HG03439 (cell line): ENCODE measurements at regions not wholly inside any gene's neighbourhood (a gene's known extent, or its start where the extent isn't known, plus 50 kb on each side); places are given as distances from the start of the nearest gene placed in this dataset.
"Not testable (repeated sequence)": the region's sequence is repeated elsewhere in the genome, so short reads cannot be mapped to it uniquely, and the experiment has no call there.

Experiments used
- ATAC-seq: cut with Tn5 transposase; IDR thresholded peaks from one replicate; pipeline ENCODE4 v1.9.1; 2021; ENCODE audit warnings: mild to moderate bottlenecking, moderate library complexity; ENCODE audit not compliant: unreplicated experiment

- ATAC-seq, result not testable (repeated sequence)
Observed at GRCh38 chr2:89537862-89538261, 846.4 kb downstream of the RPIA start.

- not testable (repeated sequence) for ATAC-seq
Observed at GRCh38 chr2:89544110-89544509, 852.6 kb downstream of the RPIA start.

GRCh38 chr2:89579154-89579553 lies 887.7 kb downstream of the RPIA start:
- ATAC-seq, result not testable (repeated sequence)

GRCh38 chr2:89582816-89583215 lies 891.3 kb downstream of the RPIA start:
- ATAC-seq, result not testable (repeated sequence)

- ATAC-seq, result not testable (repeated sequence)
Observed at GRCh38 chr2:89584046-89584445, 892.6 kb downstream of the RPIA start.

GRCh38 chr2:89584868-89585557 lies 893.5 kb downstream of the RPIA start:
- ATAC-seq, result not testable (repeated sequence)

- peak; percentile 93 for ATAC-seq
Observed at GRCh38 chr2:89585558-89585920, 894.1 kb downstream of the RPIA start.

GRCh38 chr2:89599843-89600242 lies 908.4 kb downstream of the RPIA start:
- not testable (repeated sequence) for ATAC-seq

GRCh38 chr2:89606514-89606913 lies 915.0 kb downstream of the RPIA start:
- ATAC-seq, result not testable (repeated sequence)

GRCh38 chr2:89610207-89610926 lies 918.9 kb downstream of the RPIA start:
- ATAC-seq, result not testable (repeated sequence)

- ATAC-seq, result not testable (repeated sequence)
Observed at GRCh38 chr2:89610927-89611515, 919.5 kb downstream of the RPIA start.

- ATAC-seq, result not testable (repeated sequence)
Observed at GRCh38 chr2:89611710-89612109, 920.2 kb downstream of the RPIA start.

GRCh38 chr2:89649268-89649667 lies 957.8 kb downstream of the RPIA start:
- not testable (repeated sequence) for ATAC-seq

- ATAC-seq, result not testable (repeated sequence)
Observed at GRCh38 chr2:89679254-89679653, 987.8 kb downstream of the RPIA start.
